ENCODE measurements at regions not wholly inside any gene's neighbourhood (a gene's known extent, or its start where the extent isn't known, plus 50 kb on each side); places are given as distances from the start of the nearest gene placed in this dataset.
"Not testable (repeated sequence)": the region's sequence is repeated elsewhere in the genome, so short reads cannot be mapped to it uniquely, and the experiment has no call there.

DNA sequence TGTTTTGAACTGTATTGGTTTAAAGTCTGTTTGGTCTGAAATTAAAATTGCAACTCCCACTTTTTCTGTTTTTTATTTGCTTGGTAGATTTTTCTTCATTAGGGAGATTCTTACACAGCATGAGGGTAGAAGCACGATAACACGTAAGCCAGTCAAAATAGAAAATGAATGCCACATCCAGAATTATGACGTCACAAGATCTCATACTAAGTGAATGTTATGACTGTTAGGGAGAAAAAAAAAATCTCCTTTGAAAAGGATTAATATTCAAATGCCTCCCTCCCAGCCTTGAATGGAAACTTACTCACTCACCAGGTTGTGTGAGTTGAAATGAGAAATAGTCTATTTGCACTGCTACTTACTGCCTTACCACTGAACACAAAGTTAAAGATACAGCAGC, 670.8 kb downstream of the TFAP2A start:
- no peak overlapping the region for H3K27ac ChIP-seq (ENCODE audit: low read depth)
- WGBS: 80% methylated on average over 3 of the region's 3 CpGs
- no peaks in the 10 kb centered on the region for H3K36me3 ChIP-seq (ENCODE audit: insufficient read depth)
- H3K4me3 ChIP-seq (ENCODE audit: low read depth, low read length): no peak overlapping the region
- no peaks in the 10 kb centered on the region for H3K4me1 ChIP-seq (ENCODE audit: insufficient read depth)
- DNase-seq (ENCODE audit: extremely low spot score): no peak

DNA sequence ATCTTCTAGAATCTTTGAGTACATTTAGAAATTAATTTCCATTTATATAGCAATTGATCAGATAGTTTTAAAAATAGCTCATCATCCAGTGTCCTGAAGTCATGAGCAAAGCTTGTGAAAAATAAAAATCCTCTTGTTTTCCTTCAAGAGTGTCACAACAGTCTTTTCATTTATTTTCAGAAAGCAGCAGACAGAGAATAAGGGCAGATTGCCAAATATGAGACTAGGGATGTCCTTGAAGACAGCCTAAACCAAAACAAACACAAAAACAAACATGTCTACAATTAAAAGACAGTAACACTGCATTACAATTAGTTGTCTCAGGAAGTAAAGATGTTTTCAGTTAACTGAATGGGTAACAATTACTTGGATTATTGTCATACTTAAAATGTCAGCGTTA, 682.8 kb downstream of the TFAP2A start:
- no peaks in the 10 kb centered on the region for H3K4me1 ChIP-seq (ENCODE audit: insufficient read depth)
- WGBS: 79% methylated on average over 1 of the region's 1 CpG

DNA sequence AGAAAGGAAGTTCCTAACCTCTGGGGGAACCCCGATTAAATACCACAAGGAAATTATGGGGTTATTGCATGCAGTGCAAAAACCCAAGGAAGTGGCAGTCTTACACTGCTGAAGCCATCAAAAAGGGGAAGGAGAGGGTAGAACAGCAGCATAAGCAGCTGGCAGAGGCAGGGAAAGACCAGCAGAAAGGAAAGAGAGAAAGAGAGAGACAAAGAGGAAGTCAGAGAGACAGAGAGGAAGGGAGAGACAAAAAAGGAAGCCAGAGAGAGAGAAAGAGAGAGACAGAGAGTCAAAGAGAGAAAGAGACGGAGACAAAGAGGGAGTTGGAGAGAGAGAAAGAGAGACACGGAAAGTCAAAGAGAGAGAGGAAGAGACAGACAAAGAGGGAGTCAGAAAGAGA, 689.1 kb downstream of the TFAP2A start:
- H3K27ac ChIP-seq (ENCODE audit: low read depth); H3K4me1 ChIP-seq (ENCODE audit: insufficient read depth); DNase-seq (ENCODE audit: extremely low spot score); H3K36me3 ChIP-seq (ENCODE audit: insufficient read depth); H3K4me3 ChIP-seq (ENCODE audit: low read depth, low read length): not testable (repeated sequence)
- 86% methylated on average over 3 of the region's 3 CpGs for WGBS

More for the DNA sequence above, 682.8 kb downstream of the TFAP2A start:
- H3K36me3 ChIP-seq (ENCODE audit: insufficient read depth): no peaks in the 10 kb centered on the region
- H3K4me3 ChIP-seq (ENCODE audit: low read depth, low read length): no peak overlapping the region
- H3K27ac ChIP-seq (ENCODE audit: low read depth): no peak overlapping the region
- DNase-seq (ENCODE audit: extremely low spot score): no peak

DNA sequence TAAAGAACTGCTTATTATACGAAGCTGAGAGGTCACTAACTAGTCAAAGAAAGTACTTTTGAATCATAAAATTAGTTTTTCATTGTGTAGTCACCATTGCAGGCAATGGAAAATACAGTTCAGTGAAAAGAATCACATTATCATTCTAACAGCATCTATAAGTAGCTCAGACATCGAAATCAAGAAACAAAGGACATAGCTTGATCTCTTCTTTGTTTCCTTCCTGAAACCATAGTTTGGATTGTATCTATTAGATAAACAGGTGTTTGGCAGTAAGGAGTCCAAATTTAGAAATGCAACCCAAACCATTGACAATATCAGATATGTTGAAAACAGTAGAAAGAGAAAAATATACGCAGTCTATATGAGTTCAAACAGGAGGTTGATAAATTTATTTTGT, 697.3 kb downstream of the TFAP2A start:
- Histone ChIP-seq H3K4me3 (ENCODE audit: low read depth, low read length) (no peak overlapping the region), H3K4me1 (ENCODE audit: insufficient read depth) (no peaks in the 10 kb centered on the region), H3K27ac (ENCODE audit: low read depth) (no peak overlapping the region), H3K36me3 (ENCODE audit: insufficient read depth) (no peaks in the 10 kb centered on the region)
- 59% methylated on average over 3 of the region's 3 CpGs for WGBS
- DNase-seq (ENCODE audit: extremely low spot score): no peak

DNA sequence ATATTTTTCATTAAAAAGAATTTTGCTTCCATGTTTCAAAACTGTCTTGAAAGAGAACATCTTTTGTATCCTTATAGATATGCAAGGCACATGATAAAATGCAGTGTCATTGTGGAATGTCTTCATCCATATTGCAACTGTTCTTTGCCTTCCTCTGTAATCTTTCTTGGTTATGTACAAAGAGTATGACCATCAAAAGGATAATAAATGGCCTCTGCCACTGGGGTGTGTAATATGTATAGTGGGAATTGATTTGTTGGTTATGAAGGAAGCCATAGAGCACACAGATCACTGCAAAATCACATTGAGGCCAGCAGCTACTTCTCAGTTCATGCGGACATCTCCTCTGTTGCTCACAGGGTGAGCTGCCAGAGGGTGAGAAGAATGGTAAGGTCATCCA, 703.5 kb downstream of the TFAP2A start:
- H3K4me1 ChIP-seq (ENCODE audit: insufficient read depth): no peaks in the 10 kb centered on the region
- H3K36me3 ChIP-seq (ENCODE audit: insufficient read depth): no peaks in the 10 kb centered on the region
- WGBS: 77% methylated on average over 1 of the region's 1 CpG
- H3K4me3 ChIP-seq (ENCODE audit: low read depth, low read length): no peak overlapping the region
- DNase-seq (ENCODE audit: extremely low spot score): no peak
- H3K27ac ChIP-seq (ENCODE audit: low read depth): no peak overlapping the region

DNA sequence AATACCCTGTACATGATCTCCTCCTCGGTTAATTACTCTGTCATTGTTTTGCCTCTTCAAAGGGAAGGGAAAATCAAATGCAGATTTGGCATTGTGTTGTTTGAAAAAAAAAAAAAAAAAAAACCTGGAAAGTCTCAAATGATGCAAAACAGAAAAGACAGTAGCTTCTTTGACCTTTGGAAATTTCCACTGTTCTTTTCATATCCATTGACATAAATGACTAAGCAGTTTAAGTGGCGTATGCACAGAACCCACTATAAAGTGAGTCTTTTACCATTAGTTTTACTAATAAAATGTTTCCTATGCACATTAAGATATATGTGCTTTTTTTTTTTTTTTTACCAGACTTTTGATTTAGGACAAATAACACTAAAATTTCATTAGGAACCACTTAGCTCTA, 704.3 kb downstream of the TFAP2A start:
- no peaks in the 10 kb centered on the region for H3K36me3 ChIP-seq (ENCODE audit: insufficient read depth)
- WGBS: 51% methylated on average over 2 of the region's 2 CpGs
- no peaks in the 10 kb centered on the region for H3K4me1 ChIP-seq (ENCODE audit: insufficient read depth)
- no peak overlapping the region for H3K4me3 ChIP-seq (ENCODE audit: low read depth, low read length)
- H3K27ac ChIP-seq (ENCODE audit: low read depth): no peak overlapping the region
- DNase-seq (ENCODE audit: extremely low spot score): no peak

DNA sequence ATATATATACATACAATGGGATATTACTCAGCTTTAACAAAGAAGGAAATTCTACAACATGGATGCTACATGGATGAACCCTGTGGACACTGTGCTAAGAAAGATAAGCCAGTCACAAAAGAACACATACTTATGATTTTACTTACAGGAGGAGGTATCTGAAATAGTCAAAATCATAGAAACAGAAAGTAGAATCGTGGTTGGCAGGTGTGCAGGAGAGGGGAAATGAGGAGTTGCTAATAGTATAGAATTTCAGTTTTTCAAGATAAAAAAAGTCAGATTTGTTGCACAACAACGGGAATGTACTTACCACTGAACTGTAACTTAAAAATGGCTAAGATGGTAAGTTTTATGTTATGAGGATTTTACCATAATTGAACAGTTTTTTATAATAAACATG, 706.3 kb downstream of the TFAP2A start:
- H3K4me3 ChIP-seq (ENCODE audit: low read depth, low read length): no peak overlapping the region
- no peaks in the 10 kb centered on the region for H3K4me1 ChIP-seq (ENCODE audit: insufficient read depth)
- 70% methylated on average over 2 of the region's 2 CpGs for WGBS
- DNase-seq (ENCODE audit: extremely low spot score): no peak
- H3K27ac ChIP-seq (ENCODE audit: low read depth): no peak overlapping the region
- H3K36me3 ChIP-seq (ENCODE audit: insufficient read depth): no peaks in the 10 kb centered on the region

DNA sequence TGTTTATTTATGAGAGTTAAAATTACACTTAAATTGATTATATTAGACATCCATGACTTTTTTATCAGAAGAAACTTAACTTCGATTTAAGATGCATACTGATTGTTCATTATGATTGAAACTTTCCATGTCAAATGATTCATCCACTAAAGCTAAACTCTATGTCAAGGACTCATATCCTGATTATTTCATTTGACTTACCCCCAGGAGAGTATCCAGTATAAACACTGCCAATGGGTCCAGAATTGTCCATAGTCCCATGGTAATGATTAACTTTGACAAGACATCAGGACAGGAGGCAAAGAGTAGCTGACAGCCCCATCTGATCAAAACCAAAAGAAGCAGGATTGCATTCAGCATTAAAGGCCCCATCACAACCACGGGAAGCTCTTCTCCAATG, 709.9 kb downstream of the TFAP2A start:
- Histone ChIP-seq H3K36me3 (ENCODE audit: insufficient read depth) (no peaks in the 10 kb centered on the region), H3K4me3 (ENCODE audit: low read depth, low read length) (no peak overlapping the region), H3K27ac (ENCODE audit: low read depth) (no peak overlapping the region), H3K4me1 (ENCODE audit: insufficient read depth) (no peaks in the 10 kb centered on the region)
- 75% methylated on average over 2 of the region's 2 CpGs for WGBS
- no peak for DNase-seq (ENCODE audit: extremely low spot score)

DNA sequence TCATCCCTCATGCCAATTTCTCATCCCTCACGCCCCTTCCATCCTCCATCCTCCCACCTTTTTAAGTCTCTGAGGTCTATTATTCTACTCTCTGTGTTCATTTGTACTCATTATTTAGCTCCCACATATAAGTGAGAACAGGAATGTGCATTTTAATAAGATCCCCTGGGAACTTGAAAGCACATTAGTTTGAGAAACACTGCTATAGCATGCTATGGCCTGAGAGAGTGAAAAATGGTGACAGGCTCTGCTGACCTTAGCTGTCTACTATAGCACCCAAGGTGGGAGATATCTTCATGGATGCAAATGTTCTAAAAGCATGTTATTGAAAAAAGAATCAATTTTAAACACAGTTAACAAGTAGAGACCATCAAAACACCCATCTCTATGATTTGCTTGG, 712.0 kb downstream of the TFAP2A start:
- no peak for DNase-seq (ENCODE audit: extremely low spot score)
- Histone ChIP-seq H3K4me1 (ENCODE audit: insufficient read depth) (no peaks in the 10 kb centered on the region), H3K27ac (ENCODE audit: low read depth) (no peak overlapping the region), H3K36me3 (ENCODE audit: insufficient read depth) (no peaks in the 10 kb centered on the region), H3K4me3 (ENCODE audit: low read depth, low read length) (no peak overlapping the region)
- 78% methylated on average over 1 of the region's 1 CpG for WGBS

DNA sequence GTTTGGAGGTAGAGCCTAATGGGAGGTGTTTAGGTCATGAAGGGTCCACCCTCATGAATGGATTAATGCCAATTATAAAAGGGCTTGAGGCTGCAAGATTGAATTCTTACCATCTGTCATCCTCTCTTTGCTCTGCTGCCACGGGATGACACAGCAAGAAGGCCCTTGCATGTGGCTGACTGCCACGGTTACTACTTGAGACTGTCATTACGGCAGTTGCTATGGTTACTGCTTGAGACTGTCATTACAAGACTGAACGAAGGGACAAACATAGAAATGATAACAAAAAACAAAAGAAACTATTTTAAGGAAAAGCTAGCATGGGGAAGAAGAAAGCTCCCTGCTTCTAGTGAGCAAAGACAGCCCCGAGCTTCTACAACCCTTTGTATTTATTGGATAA, 715.0 kb downstream of the TFAP2A start:
- DNase-seq (ENCODE audit: extremely low spot score): no peak
- no peaks in the 10 kb centered on the region for H3K36me3 ChIP-seq (ENCODE audit: insufficient read depth)
- no peak overlapping the region for H3K4me3 ChIP-seq (ENCODE audit: low read depth, low read length)
- 63% methylated on average over 5 of the region's 5 CpGs for WGBS
- H3K4me1 ChIP-seq (ENCODE audit: insufficient read depth): no peaks in the 10 kb centered on the region
- no peak overlapping the region for H3K27ac ChIP-seq (ENCODE audit: low read depth)

DNA sequence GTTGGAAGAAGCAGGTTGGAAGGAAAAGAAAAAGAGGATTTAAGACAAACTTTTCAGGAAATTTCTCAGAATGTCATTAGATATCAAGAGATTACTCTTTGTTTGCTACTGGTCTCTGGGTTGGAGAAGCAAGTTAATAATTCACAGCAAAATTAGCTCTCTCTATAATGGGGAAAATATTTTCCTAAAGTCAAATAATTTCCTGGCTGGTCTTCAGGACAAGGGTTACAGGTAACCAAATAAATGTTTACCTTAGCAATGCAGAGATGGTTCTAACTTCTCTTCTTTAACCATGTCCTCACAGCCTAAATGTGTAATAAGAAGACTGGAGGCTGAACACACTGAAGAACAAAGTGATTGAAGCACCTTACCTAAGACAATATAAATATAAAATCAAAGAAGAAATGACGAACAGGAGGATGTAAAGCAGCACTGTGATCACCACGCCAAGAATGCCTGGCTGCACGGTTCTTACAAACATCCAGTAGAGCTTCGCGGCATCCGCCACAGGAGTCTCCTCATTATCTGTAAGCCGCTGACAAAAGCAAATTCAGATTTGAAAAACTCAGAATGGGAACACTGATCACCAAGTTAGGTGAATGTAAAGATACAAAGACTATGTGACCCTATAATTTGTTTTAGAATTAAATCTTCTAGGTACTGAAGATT, 717.5 kb downstream of the TFAP2A start:
- H3K27ac ChIP-seq (ENCODE audit: low read depth): no peak overlapping the region
- no peaks in the 10 kb centered on the region for H3K4me1 ChIP-seq (ENCODE audit: insufficient read depth)
- DNase-seq (ENCODE audit: extremely low spot score): no peak
- no peaks in the 10 kb centered on the region for H3K36me3 ChIP-seq (ENCODE audit: insufficient read depth)
- H3K4me3 ChIP-seq (ENCODE audit: low read depth, low read length): no peak overlapping the region
- WGBS: 87% methylated on average over 7 of the region's 7 CpGs

DNA sequence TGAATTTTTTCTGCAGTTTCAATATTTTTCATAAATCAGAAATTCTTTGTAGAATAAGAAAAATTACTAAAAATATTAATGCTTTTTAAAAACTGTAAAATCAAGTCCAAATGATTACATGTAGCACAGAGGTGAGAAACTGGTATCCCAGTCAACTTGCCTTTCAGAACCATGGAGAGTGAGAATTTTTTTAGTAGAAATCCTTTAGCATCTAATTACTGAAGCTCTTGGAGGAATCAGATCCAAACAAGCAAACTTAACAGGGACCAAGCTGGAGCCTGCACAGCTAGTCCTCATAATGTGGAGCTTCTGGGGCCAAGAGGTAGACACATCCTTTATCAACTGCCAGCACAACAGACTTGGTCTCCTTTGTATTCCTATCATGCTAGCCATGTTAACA, 724.5 kb downstream of the TFAP2A start:
- H3K4me1 ChIP-seq (ENCODE audit: insufficient read depth): no peaks in the 10 kb centered on the region
- DNase-seq (ENCODE audit: extremely low spot score): no peak
- H3K4me3 ChIP-seq (ENCODE audit: low read depth, low read length): no peak overlapping the region
- no peak overlapping the region for H3K27ac ChIP-seq (ENCODE audit: low read depth)
- no peaks in the 10 kb centered on the region for H3K36me3 ChIP-seq (ENCODE audit: insufficient read depth)

DNA sequence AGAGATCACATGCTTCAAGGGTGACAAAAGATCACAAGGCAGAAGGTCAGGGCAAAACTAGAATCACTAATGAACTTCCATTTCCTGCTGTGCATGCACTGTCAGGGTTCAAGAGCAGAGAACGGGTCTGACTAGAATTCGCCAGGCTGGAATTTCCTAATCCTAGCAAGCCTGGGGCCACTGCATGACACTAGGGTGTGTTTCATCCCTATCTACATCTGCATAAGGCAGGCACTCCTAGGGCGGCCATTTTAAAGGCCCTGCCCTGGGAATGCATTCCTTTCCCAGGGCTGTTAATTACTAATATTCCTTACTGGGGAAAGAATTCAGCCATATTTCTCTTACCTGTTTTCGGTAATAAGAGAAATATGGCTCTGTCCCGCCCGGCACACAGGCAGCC, 734.1 kb downstream of the TFAP2A start:
- not testable (repeated sequence) for H3K4me3 ChIP-seq (ENCODE audit: low read depth, low read length); H3K27ac ChIP-seq (ENCODE audit: low read depth); H3K4me1 ChIP-seq (ENCODE audit: insufficient read depth); DNase-seq (ENCODE audit: extremely low spot score); H3K36me3 ChIP-seq (ENCODE audit: insufficient read depth)
- 87% methylated on average over 6 of the region's 6 CpGs for WGBS

DNA sequence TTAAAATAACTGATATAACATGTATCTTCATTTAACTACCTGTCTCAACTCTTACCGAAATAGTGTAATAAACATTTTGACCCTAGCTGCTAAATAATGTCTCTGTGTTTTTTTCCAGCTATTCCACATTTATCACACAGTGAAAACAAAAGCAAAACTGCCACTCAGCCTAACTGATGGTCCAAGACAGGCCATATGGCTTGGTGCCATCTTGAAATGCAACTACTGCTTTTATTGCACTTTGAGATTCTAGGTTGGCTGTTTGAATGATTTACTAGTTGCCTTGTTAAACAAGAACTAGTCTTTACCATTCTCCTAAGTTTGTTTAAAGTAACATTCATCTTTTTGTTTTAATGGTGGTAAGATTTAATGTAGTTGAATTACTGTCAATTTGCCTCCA, 739.8 kb downstream of the TFAP2A start:
- Histone ChIP-seq H3K4me1 (ENCODE audit: insufficient read depth) (no peaks in the 10 kb centered on the region), H3K27ac (ENCODE audit: low read depth) (no peak overlapping the region), H3K36me3 (ENCODE audit: insufficient read depth) (no peaks in the 10 kb centered on the region), H3K4me3 (ENCODE audit: low read depth, low read length) (no peak overlapping the region)
- 54% methylated on average over 1 of the region's 1 CpG for WGBS
- DNase-seq (ENCODE audit: extremely low spot score): no peak

DNA sequence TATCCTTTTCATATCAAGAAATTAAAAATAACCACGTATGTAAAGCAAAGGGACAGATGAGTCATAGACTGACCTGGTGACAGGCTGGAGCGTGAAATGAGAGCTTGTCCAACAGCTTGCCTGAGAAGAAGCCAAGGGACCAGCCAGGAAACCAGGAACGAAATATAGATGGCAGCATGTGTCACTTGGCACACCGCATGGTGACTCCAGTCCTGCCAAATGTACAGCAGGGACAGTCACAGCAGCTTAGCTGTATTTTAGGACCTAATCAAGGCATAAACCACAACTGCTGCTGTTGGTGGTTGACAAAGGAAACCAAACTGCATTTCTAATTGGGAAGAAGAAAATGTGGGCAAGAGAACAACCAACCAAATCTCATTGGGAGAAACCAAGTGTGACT, 755.0 kb downstream of the TFAP2A start:
- no peaks in the 10 kb centered on the region for H3K36me3 ChIP-seq (ENCODE audit: insufficient read depth)

More for the DNA sequence above, 755.0 kb downstream of the TFAP2A start:
- WGBS: 80% methylated on average over 4 of the region's 4 CpGs
- H3K4me3 ChIP-seq (ENCODE audit: low read depth, low read length): no peak overlapping the region
- DNase-seq (ENCODE audit: extremely low spot score): no peak
- no peaks in the 10 kb centered on the region for H3K4me1 ChIP-seq (ENCODE audit: insufficient read depth)
- no peak overlapping the region for H3K27ac ChIP-seq (ENCODE audit: low read depth)
